Posterior cingulate gyrus (tissue), 11 donors: ENCODE measurements at regions not wholly inside any gene's neighbourhood (a gene's known extent, or its start where the extent isn't known, plus 50 kb on each side); places are given as distances from the start of the nearest gene placed in this dataset.
"Not testable (repeated sequence)": the region's sequence is repeated elsewhere in the genome, so short reads cannot be mapped to it uniquely, and the experiment has no call there.

ENCODE experiments used
- DNase-seq, 10 donors: peaks; one replicate each; pipeline versions ENCODE4 v3.0.0 to v3.0.0-alpha.2; 2020 to 2021; ENCODE audit warnings: mixed read lengths in 3 of 10
- intact Hi-C: fragments of 100-400 bp; cut with DNase I; formaldehyde crosslinking; loops from one replicate; pipeline ENCODE4 v1.15.1; 2023

- intact Hi-C loops, result no loop called here
- no peak for DNase-seq
Measured at GRCh38 chr3:109784285-109784684, 446.9 kb upstream of the DPPA4 start.

- no peak for DNase-seq
- intact Hi-C loops, result no loop called here
Measured at GRCh38 chr3:109784852-109785631, 447.7 kb upstream of the DPPA4 start.

- intact Hi-C loops, result no loop called here
- peak in 1 of 10 donors; percentile 69 for DNase-seq
Measured at GRCh38 chr3:109803274-109803673, 465.9 kb upstream of the DPPA4 start.

GRCh38 chr3:109804697-109805096 is 467.4 kb upstream of the DPPA4 start:
- intact Hi-C loops, result no loop called here
- DNase-seq, result no peak

- intact Hi-C loops, result no loop called here
- no peak for DNase-seq
Measured at GRCh38 chr3:109806929-109807328, 469.6 kb upstream of the DPPA4 start.

- DNase-seq, result no peak
- intact Hi-C loops, result no loop called here
Measured at GRCh38 chr3:109809513-109809912, 472.2 kb upstream of the DPPA4 start.

GRCh38 chr3:109818081-109818480 is 480.7 kb upstream of the DPPA4 start:
- no peak for DNase-seq
- intact Hi-C loops, result no loop called here

- intact Hi-C loops, result no loop called here
- DNase-seq, result no peak
Measured at GRCh38 chr3:109819734-109820133, 482.4 kb upstream of the DPPA4 start.

- intact Hi-C loops, result no loop called here
- no peak for DNase-seq
Measured at GRCh38 chr3:109825971-109826810, 488.8 kb upstream of the DPPA4 start.

- intact Hi-C loops, result no loop called here
- no peak for DNase-seq
Measured at GRCh38 chr3:109831403-109831802, 494.1 kb upstream of the DPPA4 start.

GRCh38 chr3:109835958-109836357 is 498.6 kb upstream of the DPPA4 start:
- DNase-seq, result no peak
- intact Hi-C loops, result no loop called here

GRCh38 chr3:109851854-109852253 is 514.5 kb upstream of the DPPA4 start:
- no peak for DNase-seq
- intact Hi-C loops, result no loop called here

- intact Hi-C loops, result no loop called here
- DNase-seq, result no peak
Measured at GRCh38 chr3:109852283-109852682, 514.9 kb upstream of the DPPA4 start.

- DNase-seq, result no peak
- intact Hi-C loops, result no loop called here
Measured at GRCh38 chr3:109853077-109853731, 515.9 kb upstream of the DPPA4 start.

GRCh38 chr3:109863701-109864100 is 526.4 kb upstream of the DPPA4 start:
- intact Hi-C loops, result no loop called here
- no peak for DNase-seq

GRCh38 chr3:109864452-109864851 is 527.1 kb upstream of the DPPA4 start:
- no peak for DNase-seq
- intact Hi-C loops, result no loop called here

- intact Hi-C loops, result no loop called here
- DNase-seq, result no peak
Measured at GRCh38 chr3:109869586-109869985, 532.2 kb upstream of the DPPA4 start.

GRCh38 chr3:109874896-109875708 is 537.8 kb upstream of the DPPA4 start:
- peak in 3 of 10 donors; percentile 2 to 80 (median 7) for DNase-seq
- intact Hi-C loops, result no loop called here

- intact Hi-C loops, DNase-seq: not testable (repeated sequence)
Measured at GRCh38 chr3:109877616-109878015, 540.3 kb upstream of the DPPA4 start.

- intact Hi-C loops, result no loop called here
Measured at GRCh38 chr3:109882144-109882543, 544.8 kb upstream of the DPPA4 start.

More at GRCh38 chr3:109882144-109882543, 544.8 kb upstream of the DPPA4 start:
- DNase-seq, result no peak
